OCI-LY1 (cell line): ENCODE measurements at regions not wholly inside any gene's neighbourhood (a gene's known extent, or its start where the extent isn't known, plus 50 kb on each side); places are given as distances from the start of the nearest gene placed in this dataset.

ENCODE experiments used
- H2AFZ ChIP-seq: fragments of 200-600 bp; sonication (generic), shearing (Covaris generic); 2 replicates; pipeline ENCODE4 v1.6.0; 2014; ENCODE audit warnings: antibody characterized with exemption, mild to moderate bottlenecking, low read length
- H3F3A ChIP-seq: fragments of 200-600 bp; sonication (generic), shearing (Covaris generic); 2 replicates; pipeline ENCODE4 v1.6.0; 2014; ENCODE audit warnings: mild to moderate bottlenecking, antibody characterized with exemption, low read length, moderate library complexity; ENCODE audit not compliant: insufficient read depth
- H3K27ac ChIP-seq: fragments of 200-600 bp; sonication (generic); 2 replicates; pipeline ENCODE4 v1.5.1; 2014; ENCODE audit warnings: low read length, mixed run types, mild to moderate bottlenecking, low read depth; ENCODE audit not compliant: poor library complexity, severe bottlenecking
- H3K27me3 ChIP-seq: fragments of 200-600 bp; sonication (generic); 2 replicates; pipeline ENCODE4 v1.6.0; 2014; ENCODE audit warnings: antibody characterized with exemption, mild to moderate bottlenecking, low read length, moderate library complexity; ENCODE audit not compliant: insufficient read depth
- H3K36me3 ChIP-seq: fragments of 200-600 bp; sonication (generic); 2 replicates; pipeline ENCODE4 v1.6.1; 2014; ENCODE audit warnings: mild to moderate bottlenecking, antibody characterized with exemption, low read length, moderate library complexity, mixed read lengths; ENCODE audit not compliant: insufficient read depth
- H3K4me1 ChIP-seq: fragments of 200-600 bp; sonication (generic); 2 replicates; pipeline ENCODE4 v1.5.1; 2014; ENCODE audit warnings: mild to moderate bottlenecking, low read length, moderate library complexity; ENCODE audit not compliant: insufficient read depth, severe bottlenecking
- H3K4me2 ChIP-seq: fragments of 200-600 bp; sonication (generic), shearing (Covaris generic); 2 replicates; pipeline ENCODE4 v1.6.1; 2014; ENCODE audit warnings: low read length
- H3K4me3 ChIP-seq: fragments of 200-600 bp; sonication (generic); 2 replicates; pipeline ENCODE4 v1.5.1; 2014; ENCODE audit warnings: low read length, low read depth, mild to moderate bottlenecking, mixed read lengths; ENCODE audit not compliant: poor library complexity, severe bottlenecking
- H3K79me2 ChIP-seq: fragments of 200-600 bp; shearing (Covaris generic); 2 replicates; pipeline ENCODE4 v1.6.1; 2016; ENCODE audit warnings: mixed run types, low read length, mixed read lengths; ENCODE audit not compliant: insufficient read depth
- H3K9ac ChIP-seq: fragments of 200-600 bp; sonication (generic), shearing (Covaris generic); 2 replicates; pipeline ENCODE4 v1.6.1; 2014; ENCODE audit warnings: mild to moderate bottlenecking, low read length, mixed read lengths
- H3K9me2 ChIP-seq: fragments of 200-600 bp; sonication (generic), shearing (Covaris generic); 2 replicates; pipeline ENCODE4 v1.6.1; 2014; ENCODE audit warnings: low read depth, mild to moderate bottlenecking, low read length, mixed read lengths
- H3K9me3 ChIP-seq: fragments of 200-600 bp; shearing (Covaris generic); 2 replicates; pipeline ENCODE4 v1.6.1; 2014; ENCODE audit warnings: low read length, mixed read lengths
- H4K20me1 ChIP-seq: fragments of 200-600 bp; sonication (generic), shearing (Covaris generic); 2 replicates; pipeline ENCODE4 v1.6.0; 2016; ENCODE audit warnings: mild to moderate bottlenecking, low read length; ENCODE audit not compliant: insufficient read depth
- CTCF ChIP-seq: fragments of 200-600 bp; sonication (generic), shearing (Covaris generic); IDR thresholded peaks from 2 replicates; pipeline ENCODE4 v1.5.1; 2017; ENCODE audit warnings: mild to moderate bottlenecking, antibody characterized with exemption, low read length, moderate library complexity, mixed read lengths
- EZH2 ChIP-seq: fragments of 200-600 bp; sonication (generic), shearing (Covaris generic); IDR thresholded peaks from 2 replicates; pipeline ENCODE4 v1.8.0; 2017; ENCODE audit warnings: borderline replicate concordance, mixed run types, mild to moderate bottlenecking, antibody characterized with exemption, low read length, moderate library complexity, mixed read lengths

DNA sequence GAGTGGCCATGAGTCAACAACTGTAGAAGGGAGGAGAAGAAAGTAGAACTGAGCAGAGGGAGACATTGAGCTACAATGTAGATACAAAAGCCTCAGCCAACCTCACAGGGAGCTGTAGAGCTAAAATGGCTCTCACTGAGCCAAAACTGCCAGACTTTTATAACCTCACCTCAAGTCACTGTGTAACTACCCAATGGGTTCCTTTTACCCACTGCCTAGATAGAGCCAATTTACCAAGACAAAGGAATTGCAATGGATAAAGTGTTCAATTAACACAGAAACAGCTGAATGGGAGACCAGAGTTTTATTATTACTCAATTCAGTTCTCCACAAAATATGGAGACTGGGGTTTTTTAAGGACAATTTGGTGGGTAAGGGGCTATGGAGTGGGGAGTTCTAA is 938.9 kb upstream of the GRIA3 start:
- H3K4me2 ChIP-seq, result no peak overlapping the region
- no peak overlapping the region for H3K9ac ChIP-seq
- TF ChIP-seq EZH2, result no peak
- no peak for TF ChIP-seq CTCF
- H3K36me3 ChIP-seq, result no peaks in the 10 kb centered on the region
- H3K9me2 ChIP-seq, result no peaks in the 10 kb centered on the region
- no peaks in the 10 kb centered on the region for H3F3A ChIP-seq
- no peak overlapping the region for H2AFZ ChIP-seq
- H3K27me3 ChIP-seq, result no peaks in the 10 kb centered on the region
- no peak overlapping the region for H3K4me3 ChIP-seq
- no peak overlapping the region for H3K27ac ChIP-seq
- no peaks in the 10 kb centered on the region for H4K20me1 ChIP-seq
- H3K79me2 ChIP-seq, result no peaks in the 10 kb centered on the region
- H3K9me3 ChIP-seq, result no peaks in the 10 kb centered on the region
- H3K4me1 ChIP-seq, result no peaks in the 10 kb centered on the region

GRCh38 chrX:122245943-122246342 is 938.1 kb upstream of the GRIA3 start:
- Histone ChIP-seq H3K9me2 (no peaks in the 10 kb centered on the region), H3K9me3 (no peaks in the 10 kb centered on the region), H4K20me1 (no peaks in the 10 kb centered on the region), H3F3A (no peaks in the 10 kb centered on the region), H3K27ac (no peak overlapping the region), H3K4me1 (no peaks in the 10 kb centered on the region), H3K36me3 (no peaks in the 10 kb centered on the region), H3K79me2 (no peaks in the 10 kb centered on the region), H2AFZ (no peak overlapping the region), H3K27me3 (no peaks in the 10 kb centered on the region), H3K4me3 (no peak overlapping the region), H3K4me2 (no peak overlapping the region), H3K9ac (no peak overlapping the region)
- no peak for TF ChIP-seq EZH2
- TF ChIP-seq CTCF, result no peak

- Histone ChIP-seq H4K20me1 (no peaks in the 10 kb centered on the region), H3K4me1 (no peaks in the 10 kb centered on the region), H3K9ac (no peak overlapping the region), H3K27me3 (no peaks in the 10 kb centered on the region), H2AFZ (no peak overlapping the region), H3K4me3 (no peak overlapping the region), H3K9me2 (no peaks in the 10 kb centered on the region), H3K9me3 (no peaks in the 10 kb centered on the region), H3K79me2 (no peaks in the 10 kb centered on the region), H3K27ac (no peak overlapping the region), H3F3A (no peaks in the 10 kb centered on the region), H3K36me3 (no peaks in the 10 kb centered on the region), H3K4me2 (no peak overlapping the region)
- TF ChIP-seq EZH2 (no peak), CTCF (no peak)
These were observed 937.1 kb upstream of the GRIA3 start for GRCh38 chrX:122246937-122247336.
